Lower lobe of right lung (tissue), 2 donors: ENCODE measurements at regions not wholly inside any gene's neighbourhood (a gene's known extent, or its start where the extent isn't known, plus 50 kb on each side); places are given as distances from the start of the nearest gene placed in this dataset.
A peak's percentile ranks its signal among the peaks of the same experiment; 100 is the strongest.

ENCODE experiments used
- ATAC-seq, 2 donors: fragments of 200-7000 bp; cut with Tn5 transposase; one replicate each; pipeline ENCODE4 v1.9.1; 2020 to 2022; ENCODE audit warnings: mild to moderate bottlenecking in 2 of 2, moderate library complexity in 2 of 2
- DNase-seq: peaks from one replicate; pipeline ENCODE4 v3.0.0-alpha.2; 2020
- H3K27ac ChIP-seq: fragments of 200-600 bp; one replicate; pipeline ENCODE4 v1.8.0; 2022
- H3K27me3 ChIP-seq: fragments of 200-600 bp; one replicate; pipeline ENCODE4 v1.8.0; 2022; ENCODE audit warnings: low read depth
- H3K36me3 ChIP-seq: fragments of 200-600 bp; one replicate; pipeline ENCODE4 v1.8.0; 2022; ENCODE audit warnings: mild to moderate bottlenecking
- H3K4me1 ChIP-seq: fragments of 200-600 bp; one replicate; pipeline ENCODE4 v1.8.0; 2022
- H3K4me3 ChIP-seq: fragments of 200-600 bp; one replicate; pipeline ENCODE4 v1.8.0; 2022; ENCODE audit warnings: mild to moderate bottlenecking
- H3K9me3 ChIP-seq: fragments of 200-600 bp; one replicate; pipeline ENCODE4 v1.8.0; 2022
- CTCF ChIP-seq: fragments of 200-600 bp; IDR thresholded peaks from one replicate; pipeline ENCODE4 v1.8.0; 2022; ENCODE audit warnings: antibody characterized with exemption, mild to moderate bottlenecking
- intact Hi-C: fragments of 100-400 bp; cut with DNase I; formaldehyde crosslinking; loops from one replicate; pipeline ENCODE4 v1.11.0; 2022
- donor health status: DM: no; HTN: yes; CAD: no; lungs with severe emphysema.

DNA sequence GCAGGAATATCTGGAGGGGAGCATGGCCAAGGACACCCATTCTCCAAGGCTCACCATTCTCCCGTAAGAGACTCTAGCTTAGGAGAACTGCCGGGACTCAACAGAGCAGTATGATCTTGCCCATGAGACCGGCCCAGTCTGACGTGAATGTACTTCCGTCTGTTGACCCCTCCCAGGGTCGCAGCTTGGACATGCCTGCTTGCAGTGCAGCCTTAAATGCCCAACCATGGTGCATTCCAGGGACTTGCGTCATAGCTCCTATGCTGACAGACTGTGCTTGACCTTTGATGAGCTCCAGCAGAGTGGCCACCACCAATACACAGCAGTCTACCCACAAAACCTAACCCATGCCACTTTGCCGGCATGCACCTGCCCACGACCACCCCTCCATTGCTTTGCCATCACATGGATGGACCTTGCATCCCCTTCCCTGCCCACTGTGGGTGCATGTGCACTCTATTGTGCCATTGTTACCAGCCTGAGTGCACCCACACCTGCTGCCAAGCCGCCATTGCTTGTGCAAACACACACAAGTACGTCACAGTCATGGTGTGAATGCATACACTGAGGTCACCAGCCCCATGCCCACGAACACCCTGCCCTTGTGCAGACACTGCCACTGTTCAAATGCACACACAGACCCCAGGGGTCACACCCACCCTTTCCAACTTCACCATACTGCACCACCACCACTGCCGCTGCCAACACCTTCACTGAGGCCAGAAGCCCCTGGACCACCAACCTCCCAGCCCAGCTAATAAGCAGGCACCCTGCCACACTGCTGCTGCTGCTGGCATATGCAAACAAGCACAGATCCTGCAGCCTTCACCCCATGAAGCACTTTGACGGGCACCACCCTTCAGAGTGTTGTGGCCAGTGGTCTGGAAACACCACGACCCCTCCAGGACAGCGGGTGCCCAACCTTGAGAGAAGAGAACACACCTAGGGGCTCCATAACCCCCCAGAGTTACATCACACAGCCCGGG is 1141.3 kb downstream of the BRINP3 start:
- intact Hi-C loops = no loop called here
- no peak overlapping the region for H3K4me3 ChIP-seq
- peak in 1 of 2 donors; percentile 17 for ATAC-seq
- TF ChIP-seq CTCF = no peak
- no peak overlapping the region for H3K27ac ChIP-seq
- DNase-seq = no peak
- H3K4me1 ChIP-seq = no peaks in the 10 kb centered on the region
- no peaks in the 10 kb centered on the region for H3K36me3 ChIP-seq
- no peaks in the 10 kb centered on the region for H3K27me3 ChIP-seq
- no peaks in the 10 kb centered on the region for H3K9me3 ChIP-seq

DNA sequence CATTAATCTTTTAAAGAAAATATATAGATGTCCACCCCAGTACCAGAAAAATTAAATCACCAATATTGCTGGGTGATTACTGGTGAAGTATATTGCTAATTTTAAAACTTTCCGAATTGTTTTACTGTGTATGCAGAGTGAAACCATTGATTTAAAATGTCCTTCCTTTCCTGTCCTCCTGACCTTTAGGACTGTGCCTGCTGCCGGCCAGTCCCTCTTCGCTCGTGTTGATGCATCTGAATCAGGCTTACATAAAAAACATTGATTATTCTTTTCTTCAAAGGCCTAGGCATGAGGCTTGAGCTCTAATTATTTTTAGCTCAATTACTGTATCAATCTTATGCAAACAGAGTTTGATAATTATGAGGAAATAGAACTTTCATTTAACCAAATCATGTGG is 1128.1 kb downstream of the BRINP3 start:
- Histone ChIP-seq H3K4me1 (no peaks in the 10 kb centered on the region), H3K27me3 (no peaks in the 10 kb centered on the region), H3K27ac (no peak overlapping the region), H3K36me3 (no peaks in the 10 kb centered on the region), H3K4me3 (no peak overlapping the region), H3K9me3 (no peaks in the 10 kb centered on the region)
- intact Hi-C loops = no loop called here
- no peak for ATAC-seq
- DNase-seq = no peak
- TF ChIP-seq CTCF = no peak

DNA sequence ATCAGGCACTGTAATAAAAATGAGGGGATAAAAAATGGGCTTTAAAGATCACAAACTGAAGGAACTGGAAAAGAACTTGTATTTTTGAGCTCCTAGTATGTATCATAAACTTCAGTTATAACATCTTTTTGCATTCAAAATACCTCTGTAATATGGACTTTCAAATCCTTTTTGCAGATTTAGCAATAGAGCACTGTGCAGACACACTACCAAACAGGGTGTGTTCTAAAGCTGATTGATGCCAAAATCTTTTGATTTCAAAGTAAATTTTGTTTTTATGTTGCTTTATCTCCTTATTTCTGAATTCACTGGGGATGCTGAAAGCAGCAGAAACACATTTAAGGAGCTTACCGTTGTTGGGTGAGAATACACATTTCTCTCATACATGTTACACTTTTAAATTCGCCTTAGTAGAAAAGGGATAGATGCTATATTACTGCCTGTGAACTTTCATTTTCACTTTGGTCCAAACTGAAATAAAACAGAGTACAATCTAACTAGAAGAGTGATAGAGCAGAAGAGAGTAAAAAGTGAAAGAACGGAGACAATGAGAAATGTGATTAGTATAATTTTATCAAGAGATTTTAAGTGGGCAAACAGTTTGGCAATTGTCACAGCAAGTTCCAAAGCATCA is 1126.6 kb downstream of the BRINP3 start:
- no peak for TF ChIP-seq CTCF
- intact Hi-C loops = no loop called here
- no peak overlapping the region for H3K27ac ChIP-seq
- ATAC-seq = no peak
- no peak for DNase-seq
- no peak overlapping the region for H3K4me3 ChIP-seq
- no peaks in the 10 kb centered on the region for H3K9me3 ChIP-seq
- no peaks in the 10 kb centered on the region for H3K4me1 ChIP-seq
- no peaks in the 10 kb centered on the region for H3K27me3 ChIP-seq
- no peaks in the 10 kb centered on the region for H3K36me3 ChIP-seq

GRCh38 chr1:189351960-189352359 is 1125.7 kb downstream of the BRINP3 start:
- no peak overlapping the region for H3K4me3 ChIP-seq
- no peaks in the 10 kb centered on the region for H3K27me3 ChIP-seq
- no peak for TF ChIP-seq CTCF
- H3K27ac ChIP-seq = no peak overlapping the region
- DNase-seq (no peak), ATAC-seq (no peak)
- H3K4me1 ChIP-seq = no peaks in the 10 kb centered on the region
- H3K36me3 ChIP-seq = no peaks in the 10 kb centered on the region
- no peaks in the 10 kb centered on the region for H3K9me3 ChIP-seq
- intact Hi-C loops = no loop called here

GRCh38 chr1:189356206-189356605 is 1121.5 kb downstream of the BRINP3 start:
- Histone ChIP-seq H3K36me3 (no peaks in the 10 kb centered on the region), H3K4me3 (no peak overlapping the region), H3K27ac (no peak overlapping the region), H3K4me1 (no peaks in the 10 kb centered on the region), H3K27me3 (no peaks in the 10 kb centered on the region), H3K9me3 (no peaks in the 10 kb centered on the region)
- ATAC-seq (no peak), DNase-seq (no peak)
- intact Hi-C loops = no loop called here
- TF ChIP-seq CTCF = no peak
